H1 (cell line): ENCODE measurements at regions not wholly inside any gene's neighbourhood (a gene's known extent, or its start where the extent isn't known, plus 50 kb on each side); places are given as distances from the start of the nearest gene placed in this dataset.
"Not testable (repeated sequence)": the region's sequence is repeated elsewhere in the genome, so short reads cannot be mapped to it uniquely, and the experiment has no call there.

Source experiments
- CTCF ChIA-PET: fragments of 300-600 bp; sonication (Branson Sonifier 250); formaldehyde crosslinking; loops from one replicate; lab custom pipeline; 2021; ENCODE audit not compliant: partially characterized antibody; lab: Charles Lee
- POLR2A ChIA-PET: fragments of 300-600 bp; sonication (Branson Sonifier 250); formaldehyde crosslinking; loops from one replicate; lab custom pipeline; 2021; ENCODE audit warnings: inconsistent platforms; ENCODE audit not compliant: partially characterized antibody; lab: Charles Lee
- DNase-seq, 2 experiments: peaks; one replicate each; pipeline versions ENCODE4 v3.0.0 to v3.0.0-alpha.2; 2010 to 2022; ENCODE audit warnings: low spot score in 2 of 2, low read depth in 1 of 2, mixed read lengths in 1 of 2
- FAIRE-seq: peaks from 2 replicates; lab custom pipeline; 2011; peaks lifted over from hg19 to GRCh38; lab: Jason Lieb, UNC
- H2AFZ ChIP-seq: 2 replicates; pipeline ENCODE4 v1.8.1; 2012; ENCODE audit warnings: low read length, inconsistent platforms
- H2AK5ac ChIP-seq: 2 replicates; pipeline ENCODE4 v1.6.1; 2013; ENCODE audit warnings: low read depth, low read length
- H2BK120ac ChIP-seq: replicated peaks from 2 replicates; pipeline ENCODE3; 2013; ENCODE audit warnings: low read depth, low read length, inconsistent platforms
- H2BK12ac ChIP-seq: 2 replicates; pipeline ENCODE4 v1.6.1; 2013; ENCODE audit warnings: low read depth, low read length
- H2BK15ac ChIP-seq: 2 replicates; pipeline ENCODE4 v1.6.1; 2013; ENCODE audit warnings: low read length
- H2BK20ac ChIP-seq: 2 replicates; pipeline ENCODE4 v1.6.1; 2013; ENCODE audit warnings: low read length
- H2BK5ac ChIP-seq: 2 replicates; pipeline ENCODE4 v1.6.1; 2013; ENCODE audit warnings: low read depth, low read length
- H3K14ac ChIP-seq: 2 replicates; pipeline ENCODE4 v1.6.1; 2013; ENCODE audit warnings: inconsistent platforms; ENCODE audit not compliant: insufficient read length
- H3K18ac ChIP-seq: 2 replicates; pipeline ENCODE4 v1.6.1; 2013; ENCODE audit warnings: low read length; ENCODE audit errors: extremely low read depth
- H3K23ac ChIP-seq: 2 replicates; pipeline ENCODE4 v1.6.1; 2013; ENCODE audit warnings: inconsistent platforms; ENCODE audit not compliant: insufficient read length
- H3K23me2 ChIP-seq: 2 replicates; pipeline ENCODE4 v1.6.1; 2013; ENCODE audit warnings: low read depth, low read length
- H3K27ac ChIP-seq: 2 replicates; pipeline ENCODE4 v1.6.1; 2011; ENCODE audit warnings: low read depth, low read length, inconsistent platforms
- H3K27me3 ChIP-seq, 4 experiments: replicated peaks in 1 of 4; 1 replicate in 1 of 4; 2 replicates in 3 of 4; pipeline versions ENCODE4 v1.6.1 to v1.8.1; 2011 to 2013; ENCODE audit warnings: low read length in 3 of 4, mild to moderate bottlenecking in 3 of 4, inconsistent platforms in 2 of 4, mixed read lengths in 2 of 4, moderate library complexity in 1 of 4; ENCODE audit not compliant: control insufficient read depth in 3 of 4, insufficient read depth in 3 of 4; ENCODE audit errors: extremely low read depth in 1 of 4
- H3K36me3 ChIP-seq, 4 experiments: 2 replicates each; pipeline versions ENCODE4 v1.6.1 to v1.8.1; 2011 to 2013; ENCODE audit warnings: mild to moderate bottlenecking in 4 of 4, low read length in 3 of 4, moderate library complexity in 2 of 4, control low read depth in 1 of 4, inconsistent platforms in 1 of 4; ENCODE audit not compliant: insufficient read depth in 4 of 4, control insufficient read depth in 2 of 4
- H3K4ac ChIP-seq: replicated peaks from 2 replicates; pipeline ENCODE3; 2013; ENCODE audit warnings: low read length, low read depth, mixed read lengths, inconsistent platforms; ENCODE audit not compliant: insufficient read length
- H3K4me1 ChIP-seq, 4 experiments: replicated peaks in 1 of 4; 1 replicate in 1 of 4; 2 replicates in 3 of 4; pipeline versions ENCODE4 v1.6.1 to v1.8.1; 2011 to 2013; ENCODE audit warnings: low read length in 3 of 4, inconsistent platforms in 2 of 4, mixed read lengths in 1 of 4; ENCODE audit not compliant: insufficient read depth in 4 of 4, control insufficient read depth in 3 of 4
- H3K4me2 ChIP-seq, 2 experiments: 2 replicates each; pipeline versions ENCODE4 v1.6.1 to v1.8.1; 2011 to 2013; ENCODE audit warnings: low read depth in 2 of 2, low read length in 2 of 2, control low read depth in 1 of 2, inconsistent platforms in 1 of 2, mild to moderate bottlenecking in 1 of 2; ENCODE audit not compliant: insufficient read depth in 1 of 2
- H3K4me3 ChIP-seq, 4 experiments: fragments of 200-600, 300-600 bp in 1 of 4; sonication (generic), shearing (Covaris generic), sonication (Bioruptor Twin) in 1 of 4; 2 replicates each; pipeline versions ENCODE4 v1.5.1 to v1.8.1; 2011 to 2016; ENCODE audit warnings: low read length in 4 of 4, low read depth in 3 of 4, control low read depth in 2 of 4, inconsistent platforms in 2 of 4, mild to moderate bottlenecking in 2 of 4, mixed read lengths in 1 of 4, moderate library complexity in 1 of 4; ENCODE audit not compliant: insufficient read depth in 2 of 4; ENCODE audit errors: extremely low read depth in 1 of 4
- H3K56ac ChIP-seq: replicated peaks from 2 replicates; pipeline ENCODE3; 2013; ENCODE audit warnings: low read depth, mild to moderate bottlenecking, mixed read lengths, low read length, inconsistent platforms; ENCODE audit not compliant: insufficient read length
- H3K79me1 ChIP-seq: 2 replicates; pipeline ENCODE4 v1.6.1; 2013; ENCODE audit warnings: low read depth, low read length, control low read depth
- H3K79me2 ChIP-seq, 2 experiments: 2 replicates each; pipeline versions ENCODE4 v1.6.1 to v1.8.1; 2012 to 2013; ENCODE audit warnings: low read length in 2 of 2, mild to moderate bottlenecking in 2 of 2, inconsistent platforms in 1 of 2; ENCODE audit not compliant: insufficient read depth in 2 of 2, control insufficient read depth in 1 of 2
- H3K9ac ChIP-seq, 4 experiments: replicated peaks in 1 of 4; 1 replicate in 1 of 4; 2 replicates in 3 of 4; pipeline versions ENCODE4 v1.6.1 to v1.8.1; 2011 to 2013; ENCODE audit warnings: low read depth in 3 of 4, low read length in 3 of 4, control low read depth in 2 of 4, mild to moderate bottlenecking in 2 of 4, moderate library complexity in 2 of 4, inconsistent platforms in 1 of 4; ENCODE audit errors: extremely low read depth in 1 of 4
- H3K9me3 ChIP-seq, 2 experiments: 2 replicates each; pipeline versions ENCODE4 v1.6.1 to v1.8.1; 2012 to 2013; ENCODE audit warnings: mild to moderate bottlenecking in 2 of 2, moderate library complexity in 2 of 2, control low read depth in 1 of 2, inconsistent platforms in 1 of 2, low read depth in 1 of 2, low read length in 1 of 2, mixed read lengths in 1 of 2; ENCODE audit not compliant: insufficient read depth in 2 of 2
- H4K20me1 ChIP-seq, 2 experiments: replicated peaks in 1 of 2; 2 replicates each; pipeline versions ENCODE3 to v1.8.1; 2011 to 2013; ENCODE audit warnings: inconsistent platforms in 2 of 2, low read length in 2 of 2, mild to moderate bottlenecking in 1 of 2; ENCODE audit not compliant: insufficient read depth in 2 of 2, control insufficient read depth in 1 of 2
- H4K5ac ChIP-seq: 2 replicates; pipeline ENCODE4 v1.6.1; 2013; ENCODE audit warnings: low read length, low read depth, mixed read lengths, inconsistent platforms; ENCODE audit not compliant: insufficient read length
- H4K8ac ChIP-seq: 2 replicates; pipeline ENCODE4 v1.8.0; 2013; ENCODE audit warnings: mild to moderate bottlenecking, moderate library complexity, low read length, inconsistent platforms; ENCODE audit not compliant: insufficient read depth; ENCODE audit errors: extremely low read depth
- H4K91ac ChIP-seq: replicated peaks from 2 replicates; pipeline ENCODE3; 2013; ENCODE audit warnings: low read length, mixed read lengths, inconsistent platforms; ENCODE audit not compliant: insufficient read length
- SIX5 ChIP-seq: IDR thresholded peaks from 2 replicates; pipeline ENCODE4 v1.6.1; 2011; ENCODE audit warnings: mild to moderate bottlenecking, low read depth, low read length
- WGBS, 2 experiments: shearing (Covaris generic) in 1 of 2; methylation state at CpG; one replicate each; pipeline versions ENCODE4 v1.1.6 to v1.1.7; 2013 to 2015; ENCODE audit warnings: low lambda C conversion rate in 2 of 2, mixed read lengths in 2 of 2, inconsistent platforms in 1 of 2, low coverage in 1 of 2, missing lambda C conversion rate in 1 of 2; ENCODE audit not compliant: insufficient replicate concordance in 2 of 2, insufficient coverage in 1 of 2, insufficient read length in 1 of 2; ENCODE audit errors: extremely low coverage in 1 of 2, missing lambda C conversion rate in 1 of 2; 5-methylcytosine and 5-hydroxymethylcytosine counted together
- TF ChIP-seq, protein P1 (sequence below): IDR thresholded peaks from 2 replicates; pipeline ENCODE4 v1.6.1; 2012; ENCODE audit warnings: inconsistent platforms

DNA sequence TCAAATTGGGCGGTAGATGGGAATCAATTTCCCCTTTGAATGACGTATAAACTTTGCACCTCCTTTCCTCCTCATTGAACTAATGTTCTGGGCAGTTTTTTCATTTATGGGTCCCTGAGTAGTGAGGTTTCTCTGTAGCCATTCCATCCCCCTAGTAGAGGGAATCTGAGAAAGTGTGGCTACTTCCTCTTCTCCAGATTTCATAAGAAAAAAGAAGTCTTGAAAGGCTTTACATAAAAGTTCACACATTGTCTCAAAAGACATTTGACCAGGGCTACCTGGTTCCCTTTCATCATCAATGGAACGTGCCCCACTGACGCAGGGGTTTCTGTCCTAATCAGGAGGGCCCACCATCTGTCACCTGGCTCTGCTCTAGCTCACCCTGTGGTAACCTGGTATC is 57.3 kb downstream of the CTSL start (continued):
- no peak for TF ChIP-seq SIX5
- TF ChIP-seq, protein P1, sequence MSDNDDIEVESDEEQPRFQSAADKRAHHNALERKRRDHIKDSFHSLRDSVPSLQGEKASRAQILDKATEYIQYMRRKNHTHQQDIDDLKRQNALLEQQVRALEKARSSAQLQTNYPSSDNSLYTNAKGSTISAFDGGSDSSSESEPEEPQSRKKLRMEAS = no peak

DNA sequence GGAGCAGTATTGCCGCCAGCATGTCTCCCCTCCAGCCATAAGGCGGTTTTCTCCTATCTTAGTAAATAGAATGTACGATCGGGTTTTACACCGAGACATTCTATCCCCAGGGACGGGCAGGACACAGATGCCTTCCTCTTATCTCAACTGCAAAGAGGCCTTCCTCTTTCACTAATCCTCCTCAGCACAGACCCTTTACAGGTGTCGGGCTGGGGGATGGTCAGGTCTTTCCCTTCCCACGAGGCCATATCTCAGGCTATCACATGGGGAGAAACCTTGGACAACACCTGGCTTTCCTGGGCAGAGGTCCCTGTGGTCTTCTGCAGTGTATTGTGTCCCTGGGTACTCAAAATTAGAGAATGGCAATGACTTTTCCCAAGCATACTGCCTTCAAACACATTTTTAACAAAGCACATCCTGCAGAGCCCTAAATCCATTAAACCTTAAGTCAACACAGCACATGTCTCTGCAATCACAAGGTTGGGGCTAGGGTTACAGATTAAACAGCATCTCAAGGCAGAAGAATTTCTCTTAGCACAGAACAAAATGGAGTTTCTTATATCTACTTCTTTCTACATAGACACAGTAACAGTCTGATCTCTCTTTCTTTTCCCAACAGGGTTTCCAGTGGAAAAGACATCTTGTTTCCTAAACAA is 59.5 kb downstream of the CTSL start:
- H4K91ac ChIP-seq, POLR2A ChIA-PET: not testable (repeated sequence)

More for the DNA sequence above, 59.5 kb downstream of the CTSL start:
- H4K8ac ChIP-seq, H4K20me1 ChIP-seq, H3K36me3 ChIP-seq, H3K4ac ChIP-seq, H4K5ac ChIP-seq, H3K79me2 ChIP-seq, H3K4me2 ChIP-seq, H3K27me3 ChIP-seq, H2BK15ac ChIP-seq, H2BK20ac ChIP-seq, H3K4me3 ChIP-seq, H3K79me1 ChIP-seq, H3K56ac ChIP-seq, DNase-seq, H2BK120ac ChIP-seq, H2AK5ac ChIP-seq, H2BK12ac ChIP-seq, H3K23me2 ChIP-seq, H3K9me3 ChIP-seq, H3K9ac ChIP-seq, CTCF ChIA-PET, H2BK5ac ChIP-seq, H2AFZ ChIP-seq, FAIRE-seq, H3K23ac ChIP-seq, H3K4me1 ChIP-seq, H3K14ac ChIP-seq, H3K18ac ChIP-seq, H3K27ac ChIP-seq: not testable (repeated sequence)
- 77% methylated on average over 8 of the region's 8 CpGs; no CpG with 5 or more reads in 1 of the 2 experiments for WGBS, 2 experiments
